Osteocyte (in vitro differentiated cells): ENCODE measurements at regions not wholly inside any gene's neighbourhood (a gene's known extent, or its start where the extent isn't known, plus 50 kb on each side); places are given as distances from the start of the nearest gene placed in this dataset.

Experiments
- DNase-seq: peaks from one replicate; pipeline ENCODE4 v3.0.0; 2021; ENCODE audit warnings: mixed read lengths; ENCODE audit not compliant: unreplicated experiment; ENCODE audit errors: extremely low spot score
- H3K27ac Mint-ChIP-seq: one replicate; pipeline ENCODE4 v1.8.0; 2021; ENCODE audit warnings: mild to moderate bottlenecking, mixed read lengths; ENCODE audit not compliant: unreplicated experiment
- H3K27me3 Mint-ChIP-seq: one replicate; pipeline ENCODE4 v1.8.0; 2021; ENCODE audit warnings: mixed read lengths; ENCODE audit not compliant: unreplicated experiment
- H3K36me3 Mint-ChIP-seq: one replicate; pipeline ENCODE4 v1.8.0; 2021; ENCODE audit warnings: mixed read lengths; ENCODE audit not compliant: unreplicated experiment
- H3K4me1 Mint-ChIP-seq: one replicate; pipeline ENCODE4 v1.8.0; 2021; ENCODE audit warnings: mixed read lengths; ENCODE audit not compliant: unreplicated experiment
- H3K4me3 Mint-ChIP-seq: one replicate; pipeline ENCODE4 v1.8.0; 2021; ENCODE audit warnings: mild to moderate bottlenecking, moderate library complexity, mixed read lengths; ENCODE audit not compliant: unreplicated experiment
- H3K9me3 Mint-ChIP-seq: one replicate; pipeline ENCODE4 v1.8.0; 2021; ENCODE audit warnings: mixed read lengths; ENCODE audit not compliant: unreplicated experiment
- TF ChIP-seq, protein P1 (sequence below): fragments of 200-600 bp; sonication (generic); IDR thresholded peaks from 2 replicates; pipeline ENCODE4 v1.5.0; 2021; ENCODE audit warnings: antibody characterized with exemption, mild to moderate bottlenecking, moderate library complexity

DNA sequence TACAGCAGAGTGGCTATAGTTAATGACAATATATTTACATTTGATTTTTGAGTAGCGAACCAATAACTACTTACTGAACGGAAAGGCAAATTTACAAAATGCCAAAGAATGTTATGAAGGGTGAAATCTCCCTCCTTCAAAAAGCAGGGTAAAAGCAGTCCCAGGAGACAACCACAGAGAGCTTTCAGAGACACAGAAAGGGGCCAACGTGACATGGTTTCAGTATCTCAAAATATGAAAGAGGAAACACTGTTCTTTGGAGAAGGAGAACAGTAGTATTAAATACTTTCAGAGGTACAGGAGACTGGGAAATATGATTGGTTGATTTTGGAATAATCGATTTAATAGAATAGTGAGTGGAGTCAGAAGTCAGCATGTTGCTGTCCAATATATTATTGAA lies 52.3 kb upstream of the ROBO1 start:
- TF ChIP-seq, protein P1, sequence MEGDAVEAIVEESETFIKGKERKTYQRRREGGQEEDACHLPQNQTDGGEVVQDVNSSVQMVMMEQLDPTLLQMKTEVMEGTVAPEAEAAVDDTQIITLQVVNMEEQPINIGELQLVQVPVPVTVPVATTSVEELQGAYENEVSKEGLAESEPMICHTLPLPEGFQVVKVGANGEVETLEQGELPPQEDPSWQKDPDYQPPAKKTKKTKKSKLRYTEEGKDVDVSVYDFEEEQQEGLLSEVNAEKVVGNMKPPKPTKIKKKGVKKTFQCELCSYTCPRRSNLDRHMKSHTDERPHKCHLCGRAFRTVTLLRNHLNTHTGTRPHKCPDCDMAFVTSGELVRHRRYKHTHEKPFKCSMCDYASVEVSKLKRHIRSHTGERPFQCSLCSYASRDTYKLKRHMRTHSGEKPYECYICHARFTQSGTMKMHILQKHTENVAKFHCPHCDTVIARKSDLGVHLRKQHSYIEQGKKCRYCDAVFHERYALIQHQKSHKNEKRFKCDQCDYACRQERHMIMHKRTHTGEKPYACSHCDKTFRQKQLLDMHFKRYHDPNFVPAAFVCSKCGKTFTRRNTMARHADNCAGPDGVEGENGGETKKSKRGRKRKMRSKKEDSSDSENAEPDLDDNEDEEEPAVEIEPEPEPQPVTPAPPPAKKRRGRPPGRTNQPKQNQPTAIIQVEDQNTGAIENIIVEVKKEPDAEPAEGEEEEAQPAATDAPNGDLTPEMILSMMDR = no peak
- Mint-ChIP-seq H3K27me3 (no peaks in the 10 kb centered on the region), H3K4me3 (no peak overlapping the region), H3K9me3 (peaks cover 19% of the 10 kb centered on the region), H3K36me3 (peaks cover 7% of the 10 kb centered on the region), H3K27ac (no peak overlapping the region), H3K4me1 (no peaks in the 10 kb centered on the region)
- DNase-seq = no peak

GRCh38 chr3:79818015-79818414 lies 50.2 kb upstream of the ROBO1 start:
- TF ChIP-seq, protein P1 = no peak
- H3K4me1 Mint-ChIP-seq = no peaks in the 10 kb centered on the region
- H3K4me3 Mint-ChIP-seq = no peak overlapping the region
- H3K36me3 Mint-ChIP-seq = peaks cover 8% of the 10 kb centered on the region
- no peaks in the 10 kb centered on the region for H3K27me3 Mint-ChIP-seq
- DNase-seq = no peak
- peaks cover 20% of the 10 kb centered on the region for H3K9me3 Mint-ChIP-seq
- H3K27ac Mint-ChIP-seq = no peak overlapping the region
